GM12878 (cell line): ENCODE measurements at regions not wholly inside any gene's neighbourhood (a gene's known extent, or its start where the extent isn't known, plus 50 kb on each side); places are given as distances from the start of the nearest gene placed in this dataset.

Experiments
- BHLHE40 ChIP-seq, 2 experiments: fragments of 450-650 bp in 1 of 2; IDR thresholded peaks; 2 replicates each; pipeline ENCODE4 v1.6.1; 2011 to 2017; ENCODE audit warnings: low read depth in 2 of 2, borderline replicate concordance in 1 of 2, improper control_type of control experiment in 1 of 2, low read length in 1 of 2, mild to moderate bottlenecking in 1 of 2
- CBX3 ChIP-seq: fragments of 200-600 bp; sonication (generic); IDR thresholded peaks from 2 replicates; pipeline ENCODE4 v1.6.1; 2016; ENCODE audit warnings: low read depth, borderline replicate concordance
- CTCF ChIP-seq, 3 experiments: IDR thresholded peaks in 2 of 3; conservative IDR thresholded peaks in 1 of 3; 2 replicates each; pipeline ENCODE4 v1.5.1; 2011; ENCODE audit warnings: low read depth in 3 of 3, low read length in 3 of 3, mild to moderate bottlenecking in 3 of 3, control low read depth in 2 of 3, moderate library complexity in 2 of 3, inconsistent platforms in 1 of 3, mixed read lengths in 1 of 3; ENCODE audit not compliant: control insufficient read depth in 2 of 3, insufficient read depth in 1 of 3; ENCODE audit errors: extremely low read depth in 1 of 3
- ESRRA ChIP-seq: IDR thresholded peaks from 2 replicates; pipeline ENCODE4 v1.6.1; 2012; ENCODE audit warnings: mild to moderate bottlenecking, low read length, improper control_type of control experiment
- NFYB ChIP-seq: IDR thresholded peaks from 2 replicates; pipeline ENCODE4 v1.6.1; 2011; ENCODE audit warnings: low read depth, mild to moderate bottlenecking, low read length, improper control_type of control experiment, moderate library complexity; ENCODE audit not compliant: insufficient read depth
- NR2C1 ChIP-seq: fragments of 450-650 bp; IDR thresholded peaks from 2 replicates; pipeline ENCODE4 v1.6.1; 2017; ENCODE audit warnings: antibody characterized with exemption, mild to moderate bottlenecking, moderate library complexity
- NR2C2 ChIP-seq: IDR thresholded peaks from 2 replicates; pipeline ENCODE4 v1.6.1; 2011; ENCODE audit warnings: borderline replicate concordance, low read depth; ENCODE audit not compliant: control insufficient read depth, insufficient read length
- PKNOX1 ChIP-seq: fragments of 450-650 bp; IDR thresholded peaks from 2 replicates; pipeline ENCODE4 v1.6.1; 2016; ENCODE audit warnings: mild to moderate bottlenecking
- RCOR1 ChIP-seq: conservative IDR thresholded peaks from 2 replicates; pipeline ENCODE4 v1.6.1; 2012; ENCODE audit warnings: low read depth, low read length, improper control_type of control experiment
- USF2 ChIP-seq: IDR thresholded peaks from 2 replicates; pipeline ENCODE4 v1.6.1; 2011; ENCODE audit warnings: low read depth, low read length, improper control_type of control experiment, borderline replicate concordance
- YY1 ChIP-seq: IDR thresholded peaks from 2 replicates; pipeline ENCODE4 v1.6.1; 2011; ENCODE audit warnings: low read depth, mild to moderate bottlenecking, low read length

GRCh38 chr12:88878295-88878694, 298.0 kb upstream of the KITLG start:
- TF ChIP-seq CTCF (IDR thresholded peaks at IDR 0.05 in 2 of 3, conservative IDR thresholded peaks at IDR 0.05 in 1 of 3; ENCODE audit: control insufficient read depth in 2 of 3, extremely low read depth in 1 of 3, insufficient read depth in 1 of 3, low read depth in 3 of 3, low read length in 3 of 3) (no peak), ESRRA (no peak), PKNOX1 (no peak), NFYB (no peak), CBX3 (no peak), BHLHE40 (IDR thresholded peaks at IDR 0.05; ENCODE audit: borderline replicate concordance in 1 of 2, low read depth in 2 of 2, low read length in 1 of 2) (no peak), RCOR1 (no peak), USF2 (no peak), NR2C1 (no peak), YY1 (no peak), NR2C2 (no peak)
